Right lobe of liver (tissue), 4 donors: ENCODE measurements at regions not wholly inside any gene's neighbourhood (a gene's known extent, or its start where the extent isn't known, plus 50 kb on each side); places are given as distances from the start of the nearest gene placed in this dataset.

Experiments used
- CTCF ChIP-seq, 4 donors: fragments of 200-600 bp in 3 of 4; fragments of 450-650 bp in 1 of 4; IDR thresholded peaks; one replicate each; pipeline versions ENCODE4 v1.5.1 to v1.8.0; 2016 to 2022; ENCODE audit warnings: antibody characterized with exemption in 4 of 4, mild to moderate bottlenecking in 2 of 4
- POLR2A ChIP-seq: fragments of 450-650 bp; IDR thresholded peaks from one replicate; pipeline ENCODE4 v1.6.1; 2017; ENCODE audit warnings: antibody characterized with exemption, mild to moderate bottlenecking
- donor health status: DM: no; HTN: no; CAD: no.
- donor health status: DM: no; HTN: no; CAD: no.
- donor health status: DM: no; HTN: yes; CAD: no.

GRCh38 chr16:86889974-86890373, 311.6 kb downstream of the FOXL1 start:
- TF ChIP-seq CTCF (IDR thresholded peaks at IDR 0.05) = no peak
- TF ChIP-seq POLR2A = no peak
